HCT116 (cell line): ENCODE measurements at regions not wholly inside any gene's neighbourhood (a gene's known extent, or its start where the extent isn't known, plus 50 kb on each side); places are given as distances from the start of the nearest gene placed in this dataset.

Source experiments
- ATAC-seq: fragments of 200-7000 bp; cut with Tn5 transposase; 2 replicates; pipeline ENCODE4 v1.9.1; 2020; ENCODE audit warnings: mild to moderate bottlenecking, moderate library complexity
- BruUV-seq: library from RNA; stranded (reverse); fragments of 400-500 nt; replicated peaks from 2 replicates; lab custom pipeline; 2021; lab: Mats Ljungman, UMichigan
- CTCF ChIA-PET: fragments of 300-600 bp; sonication (Branson Sonifier 250); formaldehyde crosslinking; loops from one replicate; lab custom pipeline; 2021; ENCODE audit warnings: antibody characterized with exemption; lab: Charles Lee
- POLR2A ChIA-PET: fragments of 300-600, 350-600 bp; sonication (Branson Sonifier 250); formaldehyde crosslinking; loops from one replicate; lab custom pipeline; 2021; ENCODE audit warnings: antibody characterized with exemption; lab: Charles Lee
- RAD21 ChIA-PET, 2 experiments: fragments of 300-600 bp; sonication (Branson Sonifier 250); formaldehyde crosslinking; loops; one replicate each; lab custom pipeline; 2023; ENCODE audit warnings: low total read pairs in 2 of 2; ENCODE audit not compliant: uncharacterized antibody in 2 of 2, unreplicated experiment in 2 of 2, low non-redundant PET in 1 of 2; lab: Charles Lee
- DNase-seq: peaks from one replicate; pipeline ENCODE4 v3.0.0-alpha.2; 2010; ENCODE audit warnings: low read depth, low spot score
- H2AFZ ChIP-seq: fragments of 200-600 bp; shearing (Covaris generic), sonication (generic); 2 replicates; pipeline ENCODE4 v1.6.1; 2017; ENCODE audit warnings: low read depth, mixed run types, mixed read lengths, antibody characterized with exemption, low read length; ENCODE audit not compliant: poor library complexity, severe bottlenecking
- H3K27ac ChIP-seq: 2 replicates; pipeline ENCODE4 v1.5.1; 2012; ENCODE audit warnings: low read depth, low read length
- H3K27me3 ChIP-seq: fragments of 200-600 bp; sonication (generic); 2 replicates; pipeline ENCODE4 v1.6.1; 2016; ENCODE audit warnings: mixed run types, low read length, mixed read lengths; ENCODE audit not compliant: insufficient read depth
- H3K36me3 ChIP-seq, 2 experiments: fragments of 200-500 bp in 1 of 2; fragments of 200-600 bp in 1 of 2; sonication (Bioruptor generic) in 1 of 2; sonication (generic) in 1 of 2; 2 replicates each; pipeline versions ENCODE4 v1.5.1 to v1.6.1; 2014 to 2016; ENCODE audit warnings: low read length in 2 of 2, inconsistent platforms in 1 of 2, mixed read lengths in 1 of 2, mixed run types in 1 of 2; ENCODE audit not compliant: insufficient read depth in 2 of 2, control insufficient read depth in 1 of 2
- H3K4me1 ChIP-seq, 2 experiments: fragments of 200-600 bp in 1 of 2; sonication (generic) in 1 of 2; 2 replicates each; pipeline versions ENCODE4 v1.5.1 to v1.6.1; 2012 to 2017; ENCODE audit warnings: low read length in 2 of 2, inconsistent platforms in 1 of 2, mild to moderate bottlenecking in 1 of 2, mixed read lengths in 1 of 2, mixed run types in 1 of 2, moderate library complexity in 1 of 2; ENCODE audit not compliant: insufficient read depth in 2 of 2, control insufficient read depth in 1 of 2
- H3K4me2 ChIP-seq: fragments of 200-600 bp; sonication (generic); 2 replicates; pipeline ENCODE4 v1.6.1; 2017; ENCODE audit warnings: mixed run types, low read length, mixed read lengths
- H3K4me3 ChIP-seq, 2 experiments: fragments of 200-600 bp in 1 of 2; sonication (generic) in 1 of 2; replicated peaks in 1 of 2; 2 replicates each; pipeline ENCODE4 v1.5.1; 2011 to 2016; ENCODE audit warnings: low read length in 2 of 2, control low read depth in 1 of 2, low read depth in 1 of 2, mild to moderate bottlenecking in 1 of 2, mixed read lengths in 1 of 2, mixed run types in 1 of 2
- H3K79me2 ChIP-seq: fragments of 200-600 bp; sonication (generic); 2 replicates; pipeline ENCODE4 v1.6.1; 2017; ENCODE audit warnings: mild to moderate bottlenecking, mixed run types, low read length, moderate library complexity, mixed read lengths; ENCODE audit not compliant: insufficient read depth
- H3K9ac ChIP-seq: fragments of 200-600 bp; sonication (generic); 2 replicates; pipeline ENCODE4 v1.6.1; 2016; ENCODE audit warnings: low read length, mixed read lengths
- H3K9me2 ChIP-seq: fragments of 200-600 bp; sonication (generic), shearing (Covaris generic); 2 replicates; pipeline ENCODE4 v1.6.1; 2017; ENCODE audit warnings: mixed run types, mild to moderate bottlenecking, moderate library complexity; ENCODE audit not compliant: insufficient read depth
- H3K9me3 ChIP-seq, 2 experiments: fragments of 200-500 bp in 1 of 2; fragments of 200-600 bp in 1 of 2; sonication (Bioruptor generic) in 1 of 2; sonication (generic) in 1 of 2; 2 replicates each; pipeline ENCODE4 v1.6.1; 2014 to 2017; ENCODE audit warnings: low read length in 2 of 2, mixed read lengths in 2 of 2, inconsistent platforms in 1 of 2, low read depth in 1 of 2, mild to moderate bottlenecking in 1 of 2, mixed run types in 1 of 2, moderate library complexity in 1 of 2; ENCODE audit not compliant: control insufficient read depth in 1 of 2, insufficient read depth in 1 of 2
- H4K20me1 ChIP-seq: fragments of 200-600 bp; sonication (generic), shearing (Covaris generic); 2 replicates; pipeline ENCODE4 v1.6.1; 2017; ENCODE audit warnings: mixed run types, mild to moderate bottlenecking, moderate library complexity; ENCODE audit not compliant: insufficient read depth
- CBX3 ChIP-seq: IDR thresholded peaks from 2 replicates; pipeline ENCODE4 v1.6.1; 2012; ENCODE audit warnings: low read depth
- CEBPB ChIP-seq: IDR thresholded peaks from 2 replicates; pipeline ENCODE4 v1.6.1; 2012; ENCODE audit warnings: low read depth
- EGR1 ChIP-seq: IDR thresholded peaks from 2 replicates; pipeline ENCODE4 v1.6.1; 2012; ENCODE audit warnings: low read depth
- EZH2phosphoT487 ChIP-seq: fragments of 200-600 bp; IDR thresholded peaks from 2 replicates; pipeline ENCODE4 v1.6.1; 2018; ENCODE audit warnings: antibody characterized with exemption, borderline replicate concordance
- JUND ChIP-seq: IDR thresholded peaks from 2 replicates; pipeline ENCODE4 v1.6.1; 2012
- POLR2A ChIP-seq: IDR thresholded peaks from 2 replicates; pipeline ENCODE4 v1.7.0; 2011; ENCODE audit warnings: borderline replicate concordance; ENCODE audit not compliant: insufficient read depth, insufficient read length; ENCODE audit errors: extremely low read depth
- SIN3A ChIP-seq: IDR thresholded peaks from 2 replicates; pipeline ENCODE4 v1.6.1; 2012; ENCODE audit warnings: low read depth
- SP1 ChIP-seq: IDR thresholded peaks from 2 replicates; pipeline ENCODE4 v1.6.1; 2012; ENCODE audit warnings: low read depth
- ZFX ChIP-seq: fragments of 450-650 bp; IDR thresholded peaks from 2 replicates; pipeline ENCODE4 v1.6.1; 2017
- ZNF274 ChIP-seq: fragments of 200-500 bp; sonication (Bioruptor generic); IDR thresholded peaks from 2 replicates; pipeline ENCODE4 v1.6.1; 2014; ENCODE audit warnings: mild to moderate bottlenecking, low read depth, low read length, inconsistent platforms
- intact Hi-C: fragments of 100-400 bp; cut with micrococcal nuclease; formaldehyde crosslinking; loops from 2 replicates; pipeline ENCODE4 v1.10.0; 2022
- TF ChIP-seq, protein P1 (sequence below): IDR thresholded peaks from 2 replicates; pipeline ENCODE4 v1.6.1; 2012
- TF ChIP-seq, protein P2 (sequence below): IDR thresholded peaks from 2 replicates; pipeline ENCODE4 v1.6.1; 2011; ENCODE audit warnings: mild to moderate bottlenecking, low read length, moderate library complexity; ENCODE audit not compliant: insufficient replicate concordance; ENCODE audit errors: extremely low read depth

DNA sequence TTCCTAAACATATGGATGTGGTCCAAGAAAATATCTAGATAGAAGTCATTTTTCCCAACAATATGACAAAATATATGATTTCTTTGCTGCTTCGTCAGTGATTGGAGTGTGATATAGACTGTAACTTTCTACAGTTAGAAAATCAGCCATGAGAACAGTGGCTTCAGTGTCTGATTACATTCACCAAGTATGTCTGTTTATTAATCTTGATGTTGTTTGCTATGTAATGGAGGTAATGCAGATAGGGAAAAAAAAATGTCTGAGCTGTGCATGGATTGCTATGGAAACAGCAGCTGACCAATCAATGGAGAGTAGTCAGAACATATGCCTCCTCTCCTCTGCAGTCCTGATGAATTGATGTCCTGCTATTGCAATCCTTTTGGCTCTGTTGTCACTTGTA lies 72.3 kb upstream of the GAP43 start:
- H3K9me3 ChIP-seq = no peaks in the 10 kb centered on the region
- no peaks in the 10 kb centered on the region for H3K9me2 ChIP-seq
- no peak overlapping the region for H3K4me2 ChIP-seq
- BruUV-seq = no TSS peak
- ATAC-seq = no peak
- POLR2A ChIA-PET = no interaction called here
- TF ChIP-seq EGR1 = no peak
- TF ChIP-seq CBX3 = no peak
- TF ChIP-seq, protein P1, sequence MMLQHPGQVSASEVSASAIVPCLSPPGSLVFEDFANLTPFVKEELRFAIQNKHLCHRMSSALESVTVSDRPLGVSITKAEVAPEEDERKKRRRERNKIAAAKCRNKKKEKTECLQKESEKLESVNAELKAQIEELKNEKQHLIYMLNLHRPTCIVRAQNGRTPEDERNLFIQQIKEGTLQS = no peak
- TF ChIP-seq POLR2A = no peak
- no peak for TF ChIP-seq SP1
- no peak for TF ChIP-seq ZNF274
- TF ChIP-seq SIN3A = no peak
- TF ChIP-seq CEBPB = no peak
- TF ChIP-seq ZFX = no peak
- TF ChIP-seq EZH2phosphoT487 = no peak
- TF ChIP-seq, protein P2, sequence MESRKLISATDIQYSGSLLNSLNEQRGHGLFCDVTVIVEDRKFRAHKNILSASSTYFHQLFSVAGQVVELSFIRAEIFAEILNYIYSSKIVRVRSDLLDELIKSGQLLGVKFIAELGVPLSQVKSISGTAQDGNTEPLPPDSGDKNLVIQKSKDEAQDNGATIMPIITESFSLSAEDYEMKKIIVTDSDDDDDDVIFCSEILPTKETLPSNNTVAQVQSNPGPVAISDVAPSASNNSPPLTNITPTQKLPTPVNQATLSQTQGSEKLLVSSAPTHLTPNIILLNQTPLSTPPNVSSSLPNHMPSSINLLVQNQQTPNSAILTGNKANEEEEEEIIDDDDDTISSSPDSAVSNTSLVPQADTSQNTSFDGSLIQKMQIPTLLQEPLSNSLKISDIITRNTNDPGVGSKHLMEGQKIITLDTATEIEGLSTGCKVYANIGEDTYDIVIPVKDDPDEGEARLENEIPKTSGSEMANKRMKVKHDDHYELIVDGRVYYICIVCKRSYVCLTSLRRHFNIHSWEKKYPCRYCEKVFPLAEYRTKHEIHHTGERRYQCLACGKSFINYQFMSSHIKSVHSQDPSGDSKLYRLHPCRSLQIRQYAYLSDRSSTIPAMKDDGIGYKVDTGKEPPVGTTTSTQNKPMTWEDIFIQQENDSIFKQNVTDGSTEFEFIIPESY = no peak
- no peak for TF ChIP-seq JUND
- no peak overlapping the region for H3K9ac ChIP-seq
- no peaks in the 10 kb centered on the region for H3K36me3 ChIP-seq
- DNase-seq = no peak
- intact Hi-C loops = no loop called here
- H2AFZ ChIP-seq = no peak overlapping the region
- no peak overlapping the region for H3K27ac ChIP-seq
- H4K20me1 ChIP-seq = no peaks in the 10 kb centered on the region
- H3K79me2 ChIP-seq = no peaks in the 10 kb centered on the region
- no peaks in the 10 kb centered on the region for H3K4me1 ChIP-seq
- RAD21 ChIA-PET = no interaction called here
- H3K4me3 ChIP-seq = no peak overlapping the region
- H3K27me3 ChIP-seq = no peaks in the 10 kb centered on the region
- CTCF ChIA-PET = no interaction called here
